Panc1 (cell line): ENCODE measurements at regions not wholly inside any gene's neighbourhood (a gene's known extent, or its start where the extent isn't known, plus 50 kb on each side); places are given as distances from the start of the nearest gene placed in this dataset.
"Not testable (repeated sequence)": the region's sequence is repeated elsewhere in the genome, so short reads cannot be mapped to it uniquely, and the experiment has no call there.

ENCODE experiments used
- ATAC-seq: fragments of 200-7000 bp; cut with Tn5 transposase; 2 replicates; pipeline ENCODE4 v1.9.1; 2020; ENCODE audit warnings: mild to moderate bottlenecking, moderate library complexity
- BruUV-seq: library from RNA; stranded (reverse); fragments of 400-500 nt; replicated peaks from 2 replicates; lab custom pipeline; 2021; lab: Mats Ljungman, UMichigan
- CTCF ChIA-PET: fragments of 300-600 bp; sonication (Branson Sonifier 250); formaldehyde crosslinking; loops from one replicate; lab custom pipeline; 2022; ENCODE audit warnings: antibody characterized with exemption; lab: Charles Lee
- POLR2A ChIA-PET: fragments of 300-600 bp; sonication (Branson Sonifier 250); formaldehyde crosslinking; loops from one replicate; lab custom pipeline; 2022; ENCODE audit warnings: antibody characterized with exemption; lab: Charles Lee
- DNase-seq: peaks from one replicate; pipeline ENCODE4 v3.0.0-alpha.2; 2010; ENCODE audit warnings: low read depth, low spot score
- H3K27ac ChIP-seq: 2 replicates; pipeline ENCODE4 v1.5.1; 2011; ENCODE audit warnings: mild to moderate bottlenecking, low read length, inconsistent platforms
- H3K27me3 ChIP-seq: fragments of 200-500 bp; sonication (Bioruptor generic); 2 replicates; pipeline ENCODE4 v1.6.0; 2014; ENCODE audit warnings: low read length, inconsistent platforms; ENCODE audit not compliant: control insufficient read depth, insufficient read depth
- H3K36me3 ChIP-seq: fragments of 200-500 bp; sonication (Bioruptor generic); 2 replicates; pipeline ENCODE4 v1.5.1; 2014; ENCODE audit warnings: inconsistent platforms, mild to moderate bottlenecking, low read length, moderate library complexity; ENCODE audit not compliant: control insufficient read depth, insufficient read depth
- H3K4me1 ChIP-seq: 2 replicates; pipeline ENCODE4 v1.5.1; 2011; ENCODE audit warnings: inconsistent platforms, mild to moderate bottlenecking, low read length, moderate library complexity; ENCODE audit not compliant: control insufficient read depth, insufficient read depth
- H3K4me3 ChIP-seq, 2 experiments: 2 replicates each; pipeline ENCODE4 v1.5.1; 2011 to 2012; ENCODE audit warnings: low read depth in 2 of 2, low read length in 2 of 2, mild to moderate bottlenecking in 2 of 2, inconsistent platforms in 1 of 2, moderate library complexity in 1 of 2
- H3K9me3 ChIP-seq: fragments of 200-500 bp; sonication (Bioruptor generic); 2 replicates; pipeline ENCODE4 v1.5.1; 2014; ENCODE audit warnings: low read depth, mild to moderate bottlenecking, inconsistent platforms, low read length, moderate library complexity; ENCODE audit not compliant: control insufficient read depth, insufficient read depth
- in situ Hi-C: cut with HindIII; loops from 2 replicates; pipeline ENCODE4 v1.10.0; 2016; ENCODE audit warnings: low sequenced_read_pairs, low pct_unique_long_range_greater_than_20kb
- intact Hi-C: fragments of 100-400 bp; cut with micrococcal nuclease; formaldehyde crosslinking; loops from one replicate; pipeline ENCODE4 v1.10.0; 2022; ENCODE audit not compliant: unreplicated experiment

- H3K4me1 ChIP-seq, DNase-seq, POLR2A ChIA-PET, CTCF ChIA-PET, H3K27ac ChIP-seq, H3K9me3 ChIP-seq, H3K4me3 ChIP-seq, in situ Hi-C loops, H3K36me3 ChIP-seq, intact Hi-C loops, ATAC-seq, BruUV-seq, H3K27me3 ChIP-seq: not testable (repeated sequence)
Measured at GRCh38 chr21:5165829-5166228, 5355.6 kb upstream of the TPTE start.
